ENCODE measurements at regions not wholly inside any gene's neighbourhood (a gene's known extent, or its start where the extent isn't known, plus 50 kb on each side); places are given as distances from the start of the nearest gene placed in this dataset.
"Not testable (repeated sequence)": the region's sequence is repeated elsewhere in the genome, so short reads cannot be mapped to it uniquely, and the experiment has no call there.

GRCh38 chr9:95584176-95584575 is 67.4 kb upstream of the PTCH1 start:
- no peak overlapping the region for H3K4me3 ChIP-seq
- no peak overlapping the region for H3K27ac ChIP-seq
- no peaks in the 10 kb centered on the region for H4K20me1 ChIP-seq
- no peaks in the 10 kb centered on the region for H3K27me3 ChIP-seq
- no peak overlapping the region for H3K9ac ChIP-seq
- no peaks in the 10 kb centered on the region for H3K9me3 ChIP-seq
- H3K4me1 ChIP-seq: peaks cover 7% of the 10 kb centered on the region
- H3K4me2 ChIP-seq: no peak overlapping the region
- no peaks in the 10 kb centered on the region for H3K36me3 ChIP-seq
- no peak for TF ChIP-seq Cebpa-rat (IDR thresholded peaks at IDR 0.05)

- peaks cover 7% of the 10 kb centered on the region for H3K4me1 ChIP-seq
- H3K9me3 ChIP-seq: no peaks in the 10 kb centered on the region
- no peak for TF ChIP-seq Cebpa-rat (IDR thresholded peaks at IDR 0.05)
- H3K4me3 ChIP-seq: no peak overlapping the region
- no peaks in the 10 kb centered on the region for H3K36me3 ChIP-seq
- no peak overlapping the region for H3K27ac ChIP-seq
- no peak overlapping the region for H3K9ac ChIP-seq
- no peaks in the 10 kb centered on the region for H4K20me1 ChIP-seq
- H3K4me2 ChIP-seq: no peak overlapping the region
- no peaks in the 10 kb centered on the region for H3K27me3 ChIP-seq
Observed at GRCh38 chr9:95581900-95582299, 65.1 kb upstream of the PTCH1 start.

GRCh38 chr9:95580812-95581761 is 64.3 kb upstream of the PTCH1 start:
- peaks cover 7% of the 10 kb centered on the region for H3K4me1 ChIP-seq
- no peaks in the 10 kb centered on the region for H3K9me3 ChIP-seq
- no peak overlapping the region for H3K27ac ChIP-seq
- H3K4me2 ChIP-seq: no peak overlapping the region
- no peaks in the 10 kb centered on the region for H3K27me3 ChIP-seq
- H4K20me1 ChIP-seq: no peaks in the 10 kb centered on the region
- no peak for TF ChIP-seq Cebpa-rat (IDR thresholded peaks at IDR 0.05)
- no peak overlapping the region for H3K4me3 ChIP-seq
- H3K36me3 ChIP-seq: no peaks in the 10 kb centered on the region
- no peak overlapping the region for H3K9ac ChIP-seq

GRCh38 chr9:95574866-95575553 is 58.2 kb upstream of the PTCH1 start:
- H3K4me2 ChIP-seq: no peak overlapping the region
- H4K20me1 ChIP-seq: no peaks in the 10 kb centered on the region
- H3K4me3 ChIP-seq: no peak overlapping the region
- no peak overlapping the region for H3K27ac ChIP-seq
- H3K36me3 ChIP-seq: no peaks in the 10 kb centered on the region
- H3K27me3 ChIP-seq: no peaks in the 10 kb centered on the region
- H3K9ac ChIP-seq: no peak overlapping the region
- no peaks in the 10 kb centered on the region for H3K9me3 ChIP-seq
- peaks cover 6% of the 10 kb centered on the region for H3K4me1 ChIP-seq
- TF ChIP-seq Cebpa-rat (IDR thresholded peaks at IDR 0.05): no peak

- Histone ChIP-seq H3K4me1 (peaks cover 6% of the 10 kb centered on the region), H3K9ac (no peak overlapping the region), H3K27ac (no peak overlapping the region), H3K4me2 (no peak overlapping the region), H3K9me3 (no peaks in the 10 kb centered on the region), H3K36me3 (no peaks in the 10 kb centered on the region), H4K20me1 (no peaks in the 10 kb centered on the region), H3K27me3 (no peaks in the 10 kb centered on the region), H3K4me3 (no peak overlapping the region)
- TF ChIP-seq Cebpa-rat (IDR thresholded peaks at IDR 0.05): no peak
Observed at GRCh38 chr9:95574176-95574575, 57.4 kb upstream of the PTCH1 start.

GRCh38 chr9:95573463-95573862 is 56.7 kb upstream of the PTCH1 start:
- Histone ChIP-seq H4K20me1 (no peaks in the 10 kb centered on the region), H3K9ac (no peak overlapping the region), H3K4me3 (no peak overlapping the region), H3K4me1 (peaks cover 6% of the 10 kb centered on the region), H3K9me3 (no peaks in the 10 kb centered on the region), H3K36me3 (no peaks in the 10 kb centered on the region), H3K27me3 (no peaks in the 10 kb centered on the region), H3K27ac (no peak overlapping the region), H3K4me2 (no peak overlapping the region)
- TF ChIP-seq Cebpa-rat (IDR thresholded peaks at IDR 0.05): no peak

- TF ChIP-seq Cebpa-rat (IDR thresholded peaks at IDR 0.05): no peak
- no peaks in the 10 kb centered on the region for H3K36me3 ChIP-seq
- H3K27ac ChIP-seq: no peak overlapping the region
- H4K20me1 ChIP-seq: no peaks in the 10 kb centered on the region
- no peak overlapping the region for H3K4me2 ChIP-seq
- no peaks in the 10 kb centered on the region for H3K9me3 ChIP-seq
- H3K9ac ChIP-seq: no peak overlapping the region
- H3K4me1 ChIP-seq: peaks cover 6% of the 10 kb centered on the region
- no peaks in the 10 kb centered on the region for H3K27me3 ChIP-seq
- no peak overlapping the region for H3K4me3 ChIP-seq
Observed at GRCh38 chr9:95572381-95573151, 55.8 kb upstream of the PTCH1 start.

GRCh38 chr9:95570646-95571045 is 53.9 kb upstream of the PTCH1 start:
- TF ChIP-seq Cebpa-rat (IDR thresholded peaks at IDR 0.05): no peak
- Histone ChIP-seq H3K27me3 (no peaks in the 10 kb centered on the region), H3K4me1 (peaks cover 6% of the 10 kb centered on the region), H3K36me3 (no peaks in the 10 kb centered on the region), H3K4me2 (no peak overlapping the region), H3K27ac (no peak overlapping the region), H3K4me3 (no peak overlapping the region), H3K9me3 (no peaks in the 10 kb centered on the region), H4K20me1 (no peaks in the 10 kb centered on the region), H3K9ac (no peak overlapping the region)

- Histone ChIP-seq H3K27ac (no peak overlapping the region), H3K9ac (no peak overlapping the region), H3K36me3 (no peaks in the 10 kb centered on the region), H3K4me2 (no peak overlapping the region), H3K4me1 (peaks cover 6% of the 10 kb centered on the region), H4K20me1 (no peaks in the 10 kb centered on the region), H3K4me3 (no peak overlapping the region), H3K27me3 (no peaks in the 10 kb centered on the region), H3K9me3 (no peaks in the 10 kb centered on the region)
- TF ChIP-seq Cebpa-rat (IDR thresholded peaks at IDR 0.05): no peak
Observed at GRCh38 chr9:95570150-95570549, 53.4 kb upstream of the PTCH1 start.

- not testable (repeated sequence) for H3K27me3 ChIP-seq, H3K36me3 ChIP-seq, H3K27ac ChIP-seq, H3K4me1 ChIP-seq, H3K4me2 ChIP-seq, H3K9me3 ChIP-seq, H3K9ac ChIP-seq, H4K20me1 ChIP-seq, H3K4me3 ChIP-seq
Observed at GRCh38 chr9:95568735-95569134, 52.0 kb upstream of the PTCH1 start.
